Nucleus accumbens (tissue), 56 donors: ENCODE measurements at regions not wholly inside any gene's neighbourhood (a gene's known extent, or its start where the extent isn't known, plus 50 kb on each side); places are given as distances from the start of the nearest gene placed in this dataset.

Experiments used
- DNase-seq, 56 donors: peaks; one replicate each; lab custom pipeline; 2025; lab: John Stamatoyannopoulos, UW

GRCh38 chr18:38611036-38611964 lies 1045.7 kb upstream of the CELF4 start:
- DNase-seq = no peak

GRCh38 chr18:38606841-38607240 lies 1041.2 kb upstream of the CELF4 start:
- DNase-seq = no peak

GRCh38 chr18:38602341-38602740 lies 1036.7 kb upstream of the CELF4 start:
- DNase-seq = no peak

- DNase-seq = no peak
Measured at GRCh38 chr18:38587571-38587970, 1022.0 kb upstream of the CELF4 start.

GRCh38 chr18:38586327-38586726 lies 1020.7 kb upstream of the CELF4 start:
- no peak for DNase-seq

- DNase-seq = peak in 4 of 56 donors; percentile 6 to 32 (median 10)
Measured at GRCh38 chr18:38579764-38580163, 1014.2 kb upstream of the CELF4 start.

- no peak for DNase-seq
Measured at GRCh38 chr18:38576916-38577315, 1011.3 kb upstream of the CELF4 start.

GRCh38 chr18:38576349-38576748 lies 1010.8 kb upstream of the CELF4 start:
- no peak for DNase-seq

GRCh38 chr18:38575648-38576047 lies 1010.0 kb upstream of the CELF4 start:
- no peak for DNase-seq

- DNase-seq = no peak
Measured at GRCh38 chr18:38575023-38575422, 1009.4 kb upstream of the CELF4 start.

GRCh38 chr18:38572554-38573111 lies 1007.0 kb upstream of the CELF4 start:
- no peak for DNase-seq

- DNase-seq = no peak
Measured at GRCh38 chr18:38571651-38572050, 1006.1 kb upstream of the CELF4 start.

- DNase-seq = no peak
Measured at GRCh38 chr18:38565513-38565912, 999.9 kb upstream of the CELF4 start.

GRCh38 chr18:38563396-38563980 lies 997.9 kb upstream of the CELF4 start:
- no peak for DNase-seq

- peak in 5 of 56 donors; percentile 5 to 26 (median 20) for DNase-seq
Measured at GRCh38 chr18:38557006-38557405, 991.4 kb upstream of the CELF4 start.

GRCh38 chr18:38552732-38553321 lies 987.2 kb upstream of the CELF4 start:
- no peak for DNase-seq

GRCh38 chr18:38551881-38552280 lies 986.3 kb upstream of the CELF4 start:
- DNase-seq = no peak

GRCh38 chr18:38545071-38545470 lies 979.5 kb upstream of the CELF4 start:
- DNase-seq = no peak

- DNase-seq = no peak
Measured at GRCh38 chr18:38539856-38540255, 974.3 kb upstream of the CELF4 start.

- no peak for DNase-seq
Measured at GRCh38 chr18:38539371-38539770, 973.8 kb upstream of the CELF4 start.

- DNase-seq = no peak
Measured at GRCh38 chr18:38534073-38534472, 968.5 kb upstream of the CELF4 start.
